ENCODE measurements at regions not wholly inside any gene's neighbourhood (a gene's known extent, or its start where the extent isn't known, plus 50 kb on each side); places are given as distances from the start of the nearest gene placed in this dataset.
"Not testable (repeated sequence)": the region's sequence is repeated elsewhere in the genome, so short reads cannot be mapped to it uniquely, and the experiment has no call there.

GRCh38 chr13:22801402-22802003 lies 379.3 kb upstream of the SGCG start:
- WGBS = 32% methylated on average over 3 of the region's 3 CpGs
- ATAC-seq = no peak
- no peak for DNase-seq
- H3K27me3 ChIP-seq (ENCODE audit: control insufficient read depth, insufficient read depth) = no peaks in the 10 kb centered on the region
- no peaks in the 10 kb centered on the region for H3K9me3 ChIP-seq (ENCODE audit: control insufficient read depth, low read length)
- no peaks in the 10 kb centered on the region for H3K4me1 ChIP-seq (ENCODE audit: control insufficient read depth, insufficient read depth, low read length)
- intact Hi-C loops (cut with DNase I) = loop anchor here in 2 of 4 donors (5.0 to 10.0 kb wide), 3 partner anchors 216 to 373 kb away; no protein-coding TSS in a partner anchor
- H3K27ac ChIP-seq (ENCODE audit: low read length) = no peak overlapping the region
- H3K4me3 ChIP-seq (ENCODE audit: low read length) = no peak overlapping the region

GRCh38 chr13:22812793-22813192 lies 368.0 kb upstream of the SGCG start:
- H3K9me3 ChIP-seq (ENCODE audit: control insufficient read depth, low read length) = no peaks in the 10 kb centered on the region
- intact Hi-C loops (cut with DNase I) = loop anchor here in 1 of 4 donors (10.0 kb wide), 1 partner anchor 512 kb away; no protein-coding TSS in a partner anchor
- no peak overlapping the region for H3K4me3 ChIP-seq (ENCODE audit: low read length)
- ATAC-seq (peak; percentile 78 to 91), DNase-seq (peak; percentile 54 to 81 (median 60))
- no peak overlapping the region for H3K27ac ChIP-seq (ENCODE audit: low read length)
- WGBS = 8% methylated on average over 3 of the region's 3 CpGs
- H3K27me3 ChIP-seq (ENCODE audit: control insufficient read depth, insufficient read depth) = no peaks in the 10 kb centered on the region
- H3K4me1 ChIP-seq (ENCODE audit: control insufficient read depth, insufficient read depth, low read length) = peaks cover 2% of the 10 kb centered on the region

- peak overlapping the region; percentile 12 for H3K4me3 ChIP-seq (ENCODE audit: low read length)
- H3K27ac ChIP-seq (ENCODE audit: low read length); H3K4me1 ChIP-seq (ENCODE audit: control insufficient read depth, insufficient read depth, low read length); H3K27me3 ChIP-seq (ENCODE audit: control insufficient read depth, insufficient read depth); H3K9me3 ChIP-seq (ENCODE audit: control insufficient read depth, low read length); ATAC-seq; DNase-seq: not testable (repeated sequence)
- WGBS = 18% methylated on average over 21 of the region's 21 CpGs
- intact Hi-C loops (cut with DNase I) = loop anchor here in 1 of 4 donors (10.0 kb wide), 1 partner anchor 511 kb away; no protein-coding TSS in a partner anchor
These were observed 367.0 kb upstream of the SGCG start for GRCh38 chr13:22813531-22814377.

- H3K27ac ChIP-seq (ENCODE audit: low read length); H3K4me3 ChIP-seq (ENCODE audit: low read length); ATAC-seq; H3K9me3 ChIP-seq (ENCODE audit: control insufficient read depth, low read length); DNase-seq; H3K4me1 ChIP-seq (ENCODE audit: control insufficient read depth, insufficient read depth, low read length); H3K27me3 ChIP-seq (ENCODE audit: control insufficient read depth, insufficient read depth): not testable (repeated sequence)
- intact Hi-C loops (cut with DNase I) = loop anchor here in 1 of 4 donors (10.0 kb wide), 1 partner anchor 510 kb away; no protein-coding TSS in a partner anchor
- 53% methylated on average over 8 of the region's 8 CpGs for WGBS
These were observed 366.3 kb upstream of the SGCG start for GRCh38 chr13:22814433-22814832.

GRCh38 chr13:22821589-22821988 lies 359.2 kb upstream of the SGCG start:
- DNase-seq (no peak), ATAC-seq (no peak)
- no peaks in the 10 kb centered on the region for H3K27me3 ChIP-seq (ENCODE audit: control insufficient read depth, insufficient read depth)
- H3K9me3 ChIP-seq (ENCODE audit: control insufficient read depth, low read length) = no peaks in the 10 kb centered on the region
- no peak overlapping the region for H3K4me3 ChIP-seq (ENCODE audit: low read length)
- 92% methylated on average over 2 of the region's 2 CpGs for WGBS
- intact Hi-C loops (cut with DNase I) = loop anchor here in 1 of 4 donors (10.0 kb wide), 1 partner anchor 193 kb away; no protein-coding TSS in a partner anchor
- no peak overlapping the region for H3K27ac ChIP-seq (ENCODE audit: low read length)
- no peaks in the 10 kb centered on the region for H3K4me1 ChIP-seq (ENCODE audit: control insufficient read depth, insufficient read depth, low read length)

GRCh38 chr13:22825186-22825585 lies 355.6 kb upstream of the SGCG start:
- Histone ChIP-seq H3K4me3 (ENCODE audit: low read length) (no peak overlapping the region), H3K9me3 (ENCODE audit: control insufficient read depth, low read length) (no peaks in the 10 kb centered on the region), H3K27me3 (ENCODE audit: control insufficient read depth, insufficient read depth) (no peaks in the 10 kb centered on the region), H3K27ac (ENCODE audit: low read length) (no peak overlapping the region), H3K4me1 (ENCODE audit: control insufficient read depth, insufficient read depth, low read length) (no peaks in the 10 kb centered on the region)
- intact Hi-C loops (cut with DNase I) = loop anchor here in 1 of 4 donors (10.0 kb wide), 1 partner anchor 190 kb away; no protein-coding TSS in a partner anchor
- ATAC-seq = no peak
- DNase-seq = no peak
- 85% methylated on average over 1 of the region's 1 CpG for WGBS

GRCh38 chr13:22828081-22828480 lies 352.7 kb upstream of the SGCG start:
- WGBS = 81% methylated on average over 2 of the region's 2 CpGs
- H3K27ac ChIP-seq (ENCODE audit: low read length) = no peak overlapping the region
- H3K27me3 ChIP-seq (ENCODE audit: control insufficient read depth, insufficient read depth) = no peaks in the 10 kb centered on the region
- DNase-seq (no peak), ATAC-seq (no peak)
- intact Hi-C loops (cut with DNase I) = loop anchor here in 1 of 4 donors (10.0 kb wide), 1 partner anchor 187 kb away; no protein-coding TSS in a partner anchor
- H3K4me3 ChIP-seq (ENCODE audit: low read length) = no peak overlapping the region
- H3K9me3 ChIP-seq (ENCODE audit: control insufficient read depth, low read length) = no peaks in the 10 kb centered on the region
- no peaks in the 10 kb centered on the region for H3K4me1 ChIP-seq (ENCODE audit: control insufficient read depth, insufficient read depth, low read length)

- Histone ChIP-seq H3K4me1 (ENCODE audit: control insufficient read depth, insufficient read depth, low read length) (no peaks in the 10 kb centered on the region), H3K27me3 (ENCODE audit: control insufficient read depth, insufficient read depth) (no peaks in the 10 kb centered on the region), H3K9me3 (ENCODE audit: control insufficient read depth, low read length) (no peaks in the 10 kb centered on the region), H3K4me3 (ENCODE audit: low read length) (no peak overlapping the region), H3K27ac (ENCODE audit: low read length) (no peak overlapping the region)
- intact Hi-C loops (cut with DNase I) = no loop called here
- ATAC-seq (no peak), DNase-seq (no peak)
- WGBS = 83% methylated on average over 2 of the region's 2 CpGs
These were observed 344.3 kb upstream of the SGCG start for GRCh38 chr13:22836475-22836874.

GRCh38 chr13:22837980-22838647 lies 342.7 kb upstream of the SGCG start:
- Histone ChIP-seq H3K4me3 (ENCODE audit: low read length) (peak overlapping the region; percentile 62), H3K27me3 (ENCODE audit: control insufficient read depth, insufficient read depth) (no peaks in the 10 kb centered on the region), H3K4me1 (ENCODE audit: control insufficient read depth, insufficient read depth, low read length) (no peaks in the 10 kb centered on the region), H3K9me3 (ENCODE audit: control insufficient read depth, low read length) (no peaks in the 10 kb centered on the region), H3K27ac (ENCODE audit: low read length) (no peak overlapping the region)
- 19% methylated on average over 45 of the region's 45 CpGs for WGBS
- DNase-seq (peak in 2 of 3 donors; percentile 53 to 72), ATAC-seq (peak; percentile 55 to 68)
- intact Hi-C loops (cut with DNase I) = no loop called here

- intact Hi-C loops (cut with DNase I) = no loop called here
- H3K4me1 ChIP-seq (ENCODE audit: control insufficient read depth, insufficient read depth, low read length) = no peaks in the 10 kb centered on the region
- DNase-seq (no peak), ATAC-seq (no peak)
- no peaks in the 10 kb centered on the region for H3K27me3 ChIP-seq (ENCODE audit: control insufficient read depth, insufficient read depth)
- WGBS = 86% methylated on average over 7 of the region's 7 CpGs
- no peak overlapping the region for H3K27ac ChIP-seq (ENCODE audit: low read length)
- no peaks in the 10 kb centered on the region for H3K9me3 ChIP-seq (ENCODE audit: control insufficient read depth, low read length)
- H3K4me3 ChIP-seq (ENCODE audit: low read length) = no peak overlapping the region
These were observed 340.9 kb upstream of the SGCG start for GRCh38 chr13:22839603-22840530.

Measured in right cardiac atrium (tissue), 5 donors.